WTC11 (cell line): ENCODE measurements at regions not wholly inside any gene's neighbourhood (a gene's known extent, or its start where the extent isn't known, plus 50 kb on each side); places are given as distances from the start of the nearest gene placed in this dataset.

Source experiments
- ATAC-seq: fragments of 200-7000 bp; cut with Tn5 transposase; 2 replicates; pipeline ENCODE4 v1.10.0; 2021; ENCODE audit warnings: mild to moderate bottlenecking, moderate library complexity
- CTCF ChIA-PET: fragments of 300-600 bp; sonication (Branson Sonifier 250); formaldehyde crosslinking; loops from one replicate; lab custom pipeline; 2021; ENCODE audit warnings: antibody characterized with exemption; lab: Charles Lee
- POLR2A ChIA-PET: fragments of 350-600 bp; sonication (Branson Sonifier 250); formaldehyde crosslinking; loops from one replicate; lab custom pipeline; 2021; ENCODE audit warnings: antibody characterized with exemption; lab: Charles Lee
- DNase-seq: peaks from one replicate; pipeline ENCODE4 v3.0.0; 2021; ENCODE audit warnings: low spot score
- H3K27ac Mint-ChIP-seq: 2 replicates; pipeline ENCODE4 v1.8.0; 2021; ENCODE audit warnings: mixed read lengths
- H3K27me3 Mint-ChIP-seq: 2 replicates; pipeline ENCODE4 v1.8.0; 2021; ENCODE audit warnings: low read depth, mild to moderate bottlenecking, moderate library complexity, mixed read lengths
- H3K36me3 Mint-ChIP-seq: 2 replicates; pipeline ENCODE4 v1.8.0; 2021; ENCODE audit warnings: mixed read lengths
- H3K4me1 Mint-ChIP-seq: 2 replicates; pipeline ENCODE4 v1.8.0; 2022; ENCODE audit warnings: mixed read lengths
- H3K4me3 Mint-ChIP-seq: 2 replicates; pipeline ENCODE4 v1.8.0; 2021; ENCODE audit warnings: mild to moderate bottlenecking, moderate library complexity, mixed read lengths
- H3K9me3 Mint-ChIP-seq: 2 replicates; pipeline ENCODE4 v1.8.0; 2021; ENCODE audit warnings: mixed read lengths
- EMX1 ChIP-seq: fragments of 250-450 bp; sonication (Bioruptor Pico); IDR thresholded peaks from 2 replicates; pipeline ENCODE4 v1.8.0; 2021; ENCODE audit warnings: mild to moderate bottlenecking
- ETV6 ChIP-seq: sonication (generic); formaldehyde crosslinking; IDR thresholded peaks from 2 replicates; pipeline ENCODE4 v1.8.1; 2022; ENCODE audit warnings: mild to moderate bottlenecking, missing genetic modification reagents
- FOXK1 ChIP-seq: sonication (generic); formaldehyde crosslinking; IDR thresholded peaks from 2 replicates; pipeline ENCODE4 v1.8.0; 2022; ENCODE audit warnings: mild to moderate bottlenecking, moderate library complexity, missing genetic modification reagents
- GABPB1 ChIP-seq: sonication (generic); formaldehyde crosslinking; IDR thresholded peaks from 2 replicates; pipeline ENCODE4 v1.8.1; 2023; ENCODE audit warnings: mild to moderate bottlenecking, missing genetic modification reagents
- MYBL2 ChIP-seq: sonication (generic); formaldehyde crosslinking; IDR thresholded peaks from 2 replicates; pipeline ENCODE4 v1.8.1; 2023; ENCODE audit warnings: mild to moderate bottlenecking, moderate library complexity, missing genetic modification reagents
- NFE2L1 ChIP-seq: sonication (generic); formaldehyde crosslinking; IDR thresholded peaks from 2 replicates; pipeline ENCODE4 v1.8.1; 2023; ENCODE audit warnings: missing genetic modification reagents
- NR3C1 ChIP-seq: sonication (generic); formaldehyde crosslinking; conservative IDR thresholded peaks from 2 replicates; pipeline ENCODE4 v1.8.1; 2023; ENCODE audit warnings: low read depth, mild to moderate bottlenecking, missing genetic modification reagents
- RELA ChIP-seq: sonication (generic); formaldehyde crosslinking; IDR thresholded peaks from 2 replicates; pipeline ENCODE4 v1.8.1; 2022; ENCODE audit warnings: missing genetic modification reagents, mild to moderate bottlenecking, borderline replicate concordance
- SOX15 ChIP-seq: fragments of 250-450 bp; sonication (Bioruptor Pico); IDR thresholded peaks from 2 replicates; pipeline ENCODE4 v1.9.0; 2021; ENCODE audit warnings: mild to moderate bottlenecking
- SP1 ChIP-seq: sonication (generic); formaldehyde crosslinking; conservative IDR thresholded peaks from 2 replicates; pipeline ENCODE4 v1.8.1; 2022; ENCODE audit warnings: missing genetic modification reagents
- TCF7 ChIP-seq: sonication (generic); formaldehyde crosslinking; IDR thresholded peaks from 2 replicates; pipeline ENCODE4 v1.8.0; 2022; ENCODE audit warnings: mild to moderate bottlenecking, low read depth, missing genetic modification reagents, moderate library complexity
- ZNF138 ChIP-seq: sonication (generic); formaldehyde crosslinking; conservative IDR thresholded peaks from 2 replicates; pipeline ENCODE4 v1.8.1; 2022; ENCODE audit warnings: mild to moderate bottlenecking, moderate library complexity, missing genetic modification reagents
- TF ChIP-seq, protein P1 (sequence below): fragments of 250-450 bp; sonication (Bioruptor Pico); IDR thresholded peaks from 2 replicates; pipeline ENCODE4 v1.8.0; 2021; ENCODE audit warnings: mild to moderate bottlenecking
- TF ChIP-seq, protein P2 (sequence below): sonication (generic); formaldehyde crosslinking; IDR thresholded peaks from 2 replicates; pipeline ENCODE4 v1.8.1; 2023; ENCODE audit warnings: mild to moderate bottlenecking, missing genetic modification reagents, moderate library complexity
- TF ChIP-seq, protein P3 (sequence below): sonication (generic); formaldehyde crosslinking; IDR thresholded peaks from 2 replicates; pipeline ENCODE4 v1.8.1; 2022; ENCODE audit warnings: low read depth, mild to moderate bottlenecking, moderate library complexity, missing genetic modification reagents, borderline replicate concordance
- TF ChIP-seq, protein P4 (sequence below): sonication (generic); formaldehyde crosslinking; IDR thresholded peaks from 2 replicates; pipeline ENCODE4 v1.8.0; 2023; ENCODE audit warnings: missing genetic modification reagents, mild to moderate bottlenecking, borderline replicate concordance
- TF ChIP-seq, protein P5 (sequence below): fragments of 250-450 bp; sonication (Bioruptor Pico); IDR thresholded peaks from 2 replicates; pipeline ENCODE4 v1.9.0; 2021; ENCODE audit warnings: mild to moderate bottlenecking

DNA sequence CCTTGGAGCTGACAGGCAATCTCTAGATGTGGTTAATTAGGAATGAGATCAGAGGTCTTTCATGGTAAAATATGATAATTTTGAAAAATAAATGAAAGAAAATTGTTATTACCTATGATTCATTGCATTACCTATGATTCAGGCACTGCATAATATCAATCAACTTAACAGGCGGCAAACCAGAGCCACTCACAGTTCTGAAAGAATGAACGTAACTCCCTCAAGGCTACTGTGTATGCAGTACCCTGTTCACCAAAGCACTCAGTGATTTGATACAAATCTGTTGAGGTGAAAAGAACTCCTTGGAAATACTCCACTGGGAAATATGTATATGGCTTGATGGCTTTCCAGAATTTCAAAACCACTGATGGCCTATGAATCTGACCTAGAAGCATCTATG, 398.9 kb downstream of the ACTL7B start (continued):
- TF ChIP-seq ETV6 (CRISPR knock-in tag) (no peak), NR3C1 (no peak), NFE2L1 (CRISPR knock-in tag) (no peak), SOX15 (CRISPR knock-in tag) (no peak)
- TF ChIP-seq, protein P1, sequence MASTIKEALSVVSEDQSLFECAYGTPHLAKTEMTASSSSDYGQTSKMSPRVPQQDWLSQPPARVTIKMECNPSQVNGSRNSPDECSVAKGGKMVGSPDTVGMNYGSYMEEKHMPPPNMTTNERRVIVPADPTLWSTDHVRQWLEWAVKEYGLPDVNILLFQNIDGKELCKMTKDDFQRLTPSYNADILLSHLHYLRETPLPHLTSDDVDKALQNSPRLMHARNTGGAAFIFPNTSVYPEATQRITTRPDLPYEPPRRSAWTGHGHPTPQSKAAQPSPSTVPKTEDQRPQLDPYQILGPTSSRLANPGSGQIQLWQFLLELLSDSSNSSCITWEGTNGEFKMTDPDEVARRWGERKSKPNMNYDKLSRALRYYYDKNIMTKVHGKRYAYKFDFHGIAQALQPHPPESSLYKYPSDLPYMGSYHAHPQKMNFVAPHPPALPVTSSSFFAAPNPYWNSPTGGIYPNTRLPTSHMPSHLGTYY: no peak

DNA sequence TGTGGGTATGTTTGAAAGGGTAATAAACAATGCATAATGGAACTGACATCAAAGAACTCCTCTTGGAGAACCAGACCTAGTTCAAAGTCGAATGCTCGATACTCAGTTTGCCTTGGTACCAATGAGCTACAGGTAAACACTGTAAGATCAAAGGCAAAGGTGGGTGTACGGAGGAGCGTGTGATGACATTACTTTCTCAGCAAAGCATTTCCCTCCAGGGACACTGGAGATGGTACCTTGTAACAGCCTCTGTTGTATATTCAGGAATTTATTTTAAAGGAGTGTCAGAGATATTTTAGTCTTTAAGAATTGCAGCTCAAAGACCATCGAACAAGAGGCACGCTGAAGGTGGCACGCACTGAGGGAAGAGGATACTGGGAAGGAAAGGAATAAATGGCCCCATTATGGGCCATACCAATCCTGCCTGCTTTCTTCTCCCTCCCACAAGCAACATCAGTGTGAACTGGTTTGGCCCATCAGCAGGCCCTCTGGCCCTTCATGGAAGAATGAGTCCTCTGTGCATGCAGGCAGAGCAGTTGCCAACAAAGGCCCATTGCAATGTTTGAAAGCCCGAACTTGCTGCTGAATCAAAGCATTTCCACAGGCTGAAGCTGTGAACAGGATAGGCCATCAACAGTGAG, 410.2 kb downstream of the ACTL7B start:
- CTCF ChIA-PET: interaction anchor here (1.3 to 1.5 kb wide), 2 partner anchors 23 to 316 kb away, joined by 3 to 4 read pairs; no protein-coding TSS in a partner anchor
- H3K36me3 Mint-ChIP-seq: no peaks in the 10 kb centered on the region
- no peak overlapping the region for H3K27ac Mint-ChIP-seq
- ATAC-seq: no peak
- no peak for TF ChIP-seq MYBL2 (CRISPR knock-in tag)
- TF ChIP-seq GABPB1 (CRISPR knock-in tag): peak; percentile 76
- no peak for TF ChIP-seq ZNF138 (CRISPR knock-in tag)
- no peak for TF ChIP-seq SP1 (CRISPR knock-in tag)
- no peak for TF ChIP-seq TCF7 (CRISPR knock-in tag)
- TF ChIP-seq FOXK1 (CRISPR knock-in tag): no peak
- TF ChIP-seq, protein P2, sequence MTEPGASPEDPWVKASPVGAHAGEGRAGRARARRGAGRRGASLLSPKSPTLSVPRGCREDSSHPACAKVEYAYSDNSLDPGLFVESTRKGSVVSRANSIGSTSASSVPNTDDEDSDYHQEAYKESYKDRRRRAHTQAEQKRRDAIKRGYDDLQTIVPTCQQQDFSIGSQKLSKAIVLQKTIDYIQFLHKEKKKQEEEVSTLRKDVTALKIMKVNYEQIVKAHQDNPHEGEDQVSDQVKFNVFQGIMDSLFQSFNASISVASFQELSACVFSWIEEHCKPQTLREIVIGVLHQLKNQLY (CRISPR knock-in tag): no peak
- POLR2A ChIA-PET: no interaction called here
- no peaks in the 10 kb centered on the region for H3K27me3 Mint-ChIP-seq
- peaks cover 8% of the 10 kb centered on the region for H3K9me3 Mint-ChIP-seq
- 0 out of 2 replicates have a peak, but pooled peaks cover 2% of the 10 kb centered on the region for H3K4me1 Mint-ChIP-seq
- H3K4me3 Mint-ChIP-seq: no peak overlapping the region
- no peak for DNase-seq

DNA sequence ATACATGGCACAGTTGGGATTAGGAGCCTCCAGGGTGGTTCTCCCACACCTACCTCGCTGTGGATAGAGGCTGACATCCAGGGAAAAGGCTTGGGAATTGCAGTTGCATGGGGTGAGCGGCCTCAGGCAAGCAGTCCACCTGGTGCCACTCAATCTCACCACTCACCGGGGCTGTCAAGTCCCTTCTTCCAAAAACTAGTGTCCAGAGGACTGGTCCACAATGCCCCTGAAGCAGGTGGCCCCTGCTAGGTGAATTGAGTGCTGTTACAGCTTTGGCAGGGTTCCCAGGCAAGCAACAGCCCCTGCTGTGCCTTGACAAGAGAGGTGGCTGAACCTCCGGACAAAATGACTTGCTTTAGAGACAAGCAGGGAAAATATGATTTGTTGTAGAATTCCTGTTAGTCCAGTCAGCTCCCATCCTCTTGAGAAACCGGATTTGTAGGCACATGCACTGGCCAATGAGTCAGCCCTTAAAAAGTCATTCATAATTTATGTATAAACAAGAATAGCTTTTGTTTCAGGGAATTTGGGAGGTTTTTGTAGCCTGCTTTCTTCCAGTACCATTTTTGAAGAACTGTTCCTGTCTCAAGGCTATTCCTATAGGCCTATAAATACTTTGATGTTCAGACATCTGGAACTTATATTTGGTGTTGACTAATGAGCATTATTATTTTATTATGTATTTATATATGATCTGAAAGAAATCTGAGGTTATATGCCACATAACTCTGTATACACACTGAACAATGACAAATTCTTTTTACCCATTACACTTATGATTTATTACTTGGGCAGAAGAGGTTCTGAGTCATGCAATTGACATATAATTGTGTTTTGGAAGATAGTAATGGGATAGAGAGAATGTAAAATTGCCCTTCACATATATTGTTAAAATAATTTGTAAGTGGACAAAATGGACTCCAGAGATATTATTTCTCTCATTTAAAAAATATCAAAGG, 411.1 kb downstream of the ACTL7B start:
- Mint-ChIP-seq H3K27me3 (no peaks in the 10 kb centered on the region), H3K4me1 (0 out of 2 replicates have a peak, but pooled peaks cover 2% of the 10 kb centered on the region), H3K4me3 (no peak overlapping the region), H3K36me3 (no peaks in the 10 kb centered on the region), H3K9me3 (peaks cover 7% of the 10 kb centered on the region), H3K27ac (no peak overlapping the region)
- CTCF ChIA-PET: interaction anchor here (1.3 to 1.5 kb wide), 2 partner anchors 23 to 317 kb away, joined by 3 to 4 read pairs; no protein-coding TSS in a partner anchor
- DNase-seq: no peak
- ATAC-seq: no peak
- POLR2A ChIA-PET: no interaction called here
- TF ChIP-seq RELA (CRISPR knock-in tag) (no peak), EMX1 (CRISPR knock-in tag) (no peak)
- TF ChIP-seq, protein P3, sequence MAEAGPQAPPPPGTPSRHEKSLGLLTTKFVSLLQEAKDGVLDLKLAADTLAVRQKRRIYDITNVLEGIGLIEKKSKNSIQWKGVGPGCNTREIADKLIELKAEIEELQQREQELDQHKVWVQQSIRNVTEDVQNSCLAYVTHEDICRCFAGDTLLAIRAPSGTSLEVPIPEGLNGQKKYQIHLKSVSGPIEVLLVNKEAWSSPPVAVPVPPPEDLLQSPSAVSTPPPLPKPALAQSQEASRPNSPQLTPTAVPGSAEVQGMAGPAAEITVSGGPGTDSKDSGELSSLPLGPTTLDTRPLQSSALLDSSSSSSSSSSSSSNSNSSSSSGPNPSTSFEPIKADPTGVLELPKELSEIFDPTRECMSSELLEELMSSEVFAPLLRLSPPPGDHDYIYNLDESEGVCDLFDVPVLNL (CRISPR knock-in tag): no peak
- TF ChIP-seq, protein P4, sequence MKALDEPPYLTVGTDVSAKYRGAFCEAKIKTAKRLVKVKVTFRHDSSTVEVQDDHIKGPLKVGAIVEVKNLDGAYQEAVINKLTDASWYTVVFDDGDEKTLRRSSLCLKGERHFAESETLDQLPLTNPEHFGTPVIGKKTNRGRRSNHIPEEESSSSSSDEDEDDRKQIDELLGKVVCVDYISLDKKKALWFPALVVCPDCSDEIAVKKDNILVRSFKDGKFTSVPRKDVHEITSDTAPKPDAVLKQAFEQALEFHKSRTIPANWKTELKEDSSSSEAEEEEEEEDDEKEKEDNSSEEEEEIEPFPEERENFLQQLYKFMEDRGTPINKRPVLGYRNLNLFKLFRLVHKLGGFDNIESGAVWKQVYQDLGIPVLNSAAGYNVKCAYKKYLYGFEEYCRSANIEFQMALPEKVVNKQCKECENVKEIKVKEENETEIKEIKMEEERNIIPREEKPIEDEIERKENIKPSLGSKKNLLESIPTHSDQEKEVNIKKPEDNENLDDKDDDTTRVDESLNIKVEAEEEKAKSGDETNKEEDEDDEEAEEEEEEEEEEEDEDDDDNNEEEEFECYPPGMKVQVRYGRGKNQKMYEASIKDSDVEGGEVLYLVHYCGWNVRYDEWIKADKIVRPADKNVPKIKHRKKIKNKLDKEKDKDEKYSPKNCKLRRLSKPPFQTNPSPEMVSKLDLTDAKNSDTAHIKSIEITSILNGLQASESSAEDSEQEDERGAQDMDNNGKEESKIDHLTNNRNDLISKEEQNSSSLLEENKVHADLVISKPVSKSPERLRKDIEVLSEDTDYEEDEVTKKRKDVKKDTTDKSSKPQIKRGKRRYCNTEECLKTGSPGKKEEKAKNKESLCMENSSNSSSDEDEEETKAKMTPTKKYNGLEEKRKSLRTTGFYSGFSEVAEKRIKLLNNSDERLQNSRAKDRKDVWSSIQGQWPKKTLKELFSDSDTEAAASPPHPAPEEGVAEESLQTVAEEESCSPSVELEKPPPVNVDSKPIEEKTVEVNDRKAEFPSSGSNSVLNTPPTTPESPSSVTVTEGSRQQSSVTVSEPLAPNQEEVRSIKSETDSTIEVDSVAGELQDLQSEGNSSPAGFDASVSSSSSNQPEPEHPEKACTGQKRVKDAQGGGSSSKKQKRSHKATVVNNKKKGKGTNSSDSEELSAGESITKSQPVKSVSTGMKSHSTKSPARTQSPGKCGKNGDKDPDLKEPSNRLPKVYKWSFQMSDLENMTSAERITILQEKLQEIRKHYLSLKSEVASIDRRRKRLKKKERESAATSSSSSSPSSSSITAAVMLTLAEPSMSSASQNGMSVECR (CRISPR knock-in tag): no peak
- TF ChIP-seq, protein P5, sequence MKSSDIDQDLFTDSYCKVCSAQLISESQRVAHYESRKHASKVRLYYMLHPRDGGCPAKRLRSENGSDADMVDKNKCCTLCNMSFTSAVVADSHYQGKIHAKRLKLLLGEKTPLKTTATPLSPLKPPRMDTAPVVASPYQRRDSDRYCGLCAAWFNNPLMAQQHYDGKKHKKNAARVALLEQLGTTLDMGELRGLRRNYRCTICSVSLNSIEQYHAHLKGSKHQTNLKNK (CRISPR knock-in tag): no peak
- TF ChIP-seq, all 79 proteins: peak for 0
